Gastroesophageal sphincter (tissue), 4 donors: ENCODE measurements at regions not wholly inside any gene's neighbourhood (a gene's known extent, or its start where the extent isn't known, plus 50 kb on each side); places are given as distances from the start of the nearest gene placed in this dataset.

Experiments
- ATAC-seq: fragments of 150-250 bp; one replicate; pipeline ENCODE4 v1.9.1; 2016; ENCODE audit warnings: mild to moderate bottlenecking, moderate library complexity
- H3K27ac ChIP-seq, 4 donors: fragments of 200-600 bp; sonication (generic) in 3 of 4; 1 replicate in 3 of 4; 2 replicates in 1 of 4; pipeline ENCODE4 v1.5.1; 2016 to 2019
- H3K27me3 ChIP-seq: fragments of 200-600 bp; sonication (generic); one replicate; pipeline ENCODE4 v1.5.1; 2019
- H3K36me3 ChIP-seq, 2 donors: fragments of 200-600 bp; sonication (generic); one replicate each; pipeline ENCODE4 v1.5.1; 2019; ENCODE audit warnings: control low read depth in 1 of 2
- H3K4me1 ChIP-seq, 3 donors: fragments of 200-600 bp; sonication (generic); 1 replicate in 2 of 3; 2 replicates in 1 of 3; pipeline ENCODE4 v1.5.1; 2016 to 2019; ENCODE audit warnings: control low read depth in 2 of 3
- H3K4me3 ChIP-seq, 2 donors: fragments of 200-600 bp; sonication (generic); one replicate each; pipeline ENCODE4 v1.5.1; 2019; ENCODE audit warnings: mild to moderate bottlenecking in 1 of 2, moderate library complexity in 1 of 2
- H3K9me3 ChIP-seq, 3 donors: fragments of 200-600 bp; sonication (generic); one replicate each; pipeline ENCODE4 v1.5.1; 2017 to 2019; ENCODE audit warnings: control low read depth in 2 of 3
- CTCF ChIP-seq, 4 experiments: fragments of 200-600 bp in 2 of 4; fragments of 450-650 bp in 2 of 4; sonication (generic) in 1 of 4; IDR thresholded peaks; one replicate each; pipeline ENCODE4 v1.5.1; 2017 to 2019; ENCODE audit warnings: antibody characterized with exemption in 4 of 4, mild to moderate bottlenecking in 2 of 4, moderate library complexity in 2 of 4
- EP300 ChIP-seq: sonication (generic); formaldehyde crosslinking; IDR thresholded peaks from one replicate; pipeline ENCODE4 v1.6.1; 2017; ENCODE audit warnings: antibody characterized with exemption, mild to moderate bottlenecking
- POLR2A ChIP-seq, 2 donors: fragments of 450-650 bp; IDR thresholded peaks; one replicate each; pipeline ENCODE4 v1.6.1; 2017; ENCODE audit warnings: antibody characterized with exemption in 2 of 2, mild to moderate bottlenecking in 2 of 2, moderate library complexity in 1 of 2
- POLR2AphosphoS5 ChIP-seq: sonication (generic); formaldehyde crosslinking; IDR thresholded peaks from one replicate; pipeline ENCODE4 v1.6.1; 2017; ENCODE audit warnings: antibody characterized with exemption
- WGBS, 2 donors: methylation state at CpG; one replicate each; pipeline ENCODE4 v1.1.5; 2018; ENCODE audit warnings: low coverage in 1 of 2; 5-methylcytosine and 5-hydroxymethylcytosine counted together

GRCh38 chr17:55587608-55588139, 76.4 kb upstream of the SMIM36 start:
- WGBS, 2 donors = 37 to 53% methylated on average over 8 to 9 of the region's 9 CpGs
- Histone ChIP-seq H3K27ac (peak overlapping the region in 3 of 4 donors; percentile 45 to 70 (median 66)), H3K9me3 (no peaks in the 10 kb centered on the region), H3K27me3 (no peaks in the 10 kb centered on the region), H3K4me3 (no peak overlapping the region), H3K36me3 (no peaks in the 10 kb centered on the region), H3K4me1 (peaks cover 0 to 25% (median 4%) of the 10 kb centered on the region in 3 donors)
- peak; percentile 90 for ATAC-seq
- TF ChIP-seq EP300 (no peak), CTCF (IDR thresholded peaks at IDR 0.05) (no peak), POLR2A (IDR thresholded peaks at IDR 0.05) (no peak), POLR2AphosphoS5 (peak; percentile 56)

- H3K9me3 ChIP-seq = no peaks in the 10 kb centered on the region
- H3K27me3 ChIP-seq = no peaks in the 10 kb centered on the region
- H3K4me1 ChIP-seq = peaks cover 0 to 25% (median 4%) of the 10 kb centered on the region in 3 donors
- H3K4me3 ChIP-seq = no peak overlapping the region
- H3K27ac ChIP-seq = no peak overlapping the region
- ATAC-seq = no peak
- 100% methylated on average over 2 of the region's 2 CpGs for WGBS, 2 donors
- TF ChIP-seq POLR2AphosphoS5 (no peak), POLR2A (IDR thresholded peaks at IDR 0.05) (no peak), CTCF (IDR thresholded peaks at IDR 0.05) (no peak), EP300 (no peak)
- H3K36me3 ChIP-seq = no peaks in the 10 kb centered on the region
Measured at GRCh38 chr17:55585629-55586028, 74.4 kb upstream of the SMIM36 start.

GRCh38 chr17:55584861-55585260, 73.6 kb upstream of the SMIM36 start:
- no peak overlapping the region for H3K27ac ChIP-seq
- TF ChIP-seq POLR2A (IDR thresholded peaks at IDR 0.05) = no peak
- TF ChIP-seq CTCF (IDR thresholded peaks at IDR 0.05) = no peak
- no peak for TF ChIP-seq EP300
- TF ChIP-seq POLR2AphosphoS5 = no peak
- peaks cover 0 to 25% (median 4%) of the 10 kb centered on the region in 3 donors for H3K4me1 ChIP-seq
- no peak for ATAC-seq
- no peaks in the 10 kb centered on the region for H3K27me3 ChIP-seq
- no peaks in the 10 kb centered on the region for H3K36me3 ChIP-seq
- no peak overlapping the region for H3K4me3 ChIP-seq
- 95 to 100% methylated on average over 1 of the region's 1 CpG for WGBS, 2 donors
- no peaks in the 10 kb centered on the region for H3K9me3 ChIP-seq

GRCh38 chr17:55584055-55584685, 72.9 kb upstream of the SMIM36 start:
- Histone ChIP-seq H3K4me3 (no peak overlapping the region), H3K4me1 (peaks cover 0 to 21% (median 4%) of the 10 kb centered on the region in 3 donors), H3K27ac (peak overlapping the region in 1 of 4 donors; percentile 3), H3K36me3 (no peaks in the 10 kb centered on the region), H3K27me3 (no peaks in the 10 kb centered on the region), H3K9me3 (no peaks in the 10 kb centered on the region)
- peak; percentile 57 for ATAC-seq
- 35 to 44% methylated on average over 2 of the region's 2 CpGs for WGBS, 2 donors
- TF ChIP-seq POLR2A (IDR thresholded peaks at IDR 0.05) (no peak), POLR2AphosphoS5 (peak; percentile 42), EP300 (no peak), CTCF (IDR thresholded peaks at IDR 0.05) (no peak)

- no peak for ATAC-seq
- Histone ChIP-seq H3K4me1 (peaks cover 0 to 10% (median 1%) of the 10 kb centered on the region in 3 donors), H3K27ac (no peak overlapping the region), H3K27me3 (no peaks in the 10 kb centered on the region), H3K9me3 (no peaks in the 10 kb centered on the region), H3K4me3 (no peak overlapping the region), H3K36me3 (no peaks in the 10 kb centered on the region)
- 90 to 91% methylated on average over 3 to 4 of the region's 4 CpGs for WGBS, 2 donors
- TF ChIP-seq CTCF (IDR thresholded peaks at IDR 0.05) (no peak), POLR2AphosphoS5 (no peak), EP300 (no peak), POLR2A (IDR thresholded peaks at IDR 0.05) (no peak)
Measured at GRCh38 chr17:55582897-55583296, 71.6 kb upstream of the SMIM36 start.
